Adipocyte (in vitro differentiated cells): ENCODE measurements at regions not wholly inside any gene's neighbourhood (a gene's known extent, or its start where the extent isn't known, plus 50 kb on each side); places are given as distances from the start of the nearest gene placed in this dataset.
A peak's percentile ranks its signal among the peaks of the same experiment; 100 is the strongest.

Source experiments
- DNase-seq: peaks from one replicate; pipeline ENCODE4 v3.0.0-alpha.2; 2015; ENCODE audit warnings: low read depth
- H3K27me3 ChIP-seq: replicated peaks from 2 replicates; pipeline ENCODE4 v1.7.0; 2013; ENCODE audit warnings: mild to moderate bottlenecking, low read length, moderate library complexity; ENCODE audit not compliant: control insufficient read depth, insufficient read depth
- H3K36me3 ChIP-seq: 2 replicates; pipeline ENCODE4 v1.7.0; 2013; ENCODE audit warnings: low read length, mild to moderate bottlenecking, moderate library complexity; ENCODE audit not compliant: control insufficient read depth, insufficient read depth, severe bottlenecking
- H3K4me1 ChIP-seq: 2 replicates; pipeline ENCODE4 v1.7.0; 2013; ENCODE audit warnings: mild to moderate bottlenecking, low read length, moderate library complexity; ENCODE audit not compliant: control insufficient read depth, insufficient read depth
- H3K4me3 ChIP-seq: 2 replicates; pipeline ENCODE4 v1.7.0; 2013; ENCODE audit warnings: mild to moderate bottlenecking, low read length, moderate library complexity
- H3K9ac ChIP-seq: 2 replicates; pipeline ENCODE4 v1.7.0; 2013; ENCODE audit warnings: mild to moderate bottlenecking, low read length, moderate library complexity
- H3K9me3 ChIP-seq: 2 replicates; pipeline ENCODE4 v1.7.0; 2013; ENCODE audit warnings: mild to moderate bottlenecking, low read length, moderate library complexity; ENCODE audit not compliant: control insufficient read depth

DNA sequence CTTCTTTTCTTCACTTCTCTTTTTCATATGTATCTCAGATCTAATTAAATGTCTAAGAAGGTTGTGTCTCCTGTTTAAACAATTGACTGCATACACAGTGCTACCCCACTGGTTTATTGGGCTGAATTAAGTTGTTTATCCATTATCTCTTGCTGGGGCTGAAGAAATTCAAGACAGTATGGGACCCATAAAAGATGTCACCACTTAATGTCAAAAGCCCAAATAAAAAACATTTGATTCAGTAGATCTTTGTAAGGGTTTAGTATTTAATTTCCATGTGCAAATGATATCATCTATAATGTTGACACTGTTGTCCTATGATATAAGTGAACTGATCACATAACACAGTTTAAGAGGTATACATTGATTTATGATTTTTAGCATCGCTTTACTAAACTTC, 1431.9 kb upstream of the PCDH20 start:
- Histone ChIP-seq H3K4me1 (no peaks in the 10 kb centered on the region), H3K9ac (no peak overlapping the region), H3K9me3 (no peaks in the 10 kb centered on the region), H3K4me3 (no peak overlapping the region), H3K36me3 (no peaks in the 10 kb centered on the region), H3K27me3 (no peaks in the 10 kb centered on the region)
- DNase-seq = no peak

DNA sequence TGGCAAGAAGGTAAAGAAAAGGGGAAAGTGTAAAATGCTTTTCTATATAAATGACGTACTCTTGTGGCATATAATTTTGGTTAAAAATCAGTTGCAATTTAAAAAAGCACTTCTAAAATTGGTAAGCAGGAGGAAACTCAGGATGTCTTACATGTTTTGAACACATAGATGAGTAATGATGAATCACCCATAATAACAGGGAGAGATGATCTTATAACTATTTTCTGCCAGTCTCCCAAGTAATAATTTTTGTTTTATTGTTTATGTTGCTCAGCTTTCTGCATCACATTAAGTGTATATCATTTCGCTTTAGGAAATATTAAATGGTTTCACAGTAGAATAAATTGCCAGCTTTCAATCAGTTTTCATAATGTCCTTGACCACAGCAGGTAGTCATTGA, 1430.7 kb upstream of the PCDH20 start:
- Histone ChIP-seq H3K4me3 (no peak overlapping the region), H3K4me1 (no peaks in the 10 kb centered on the region), H3K9me3 (no peaks in the 10 kb centered on the region), H3K9ac (no peak overlapping the region), H3K27me3 (no peaks in the 10 kb centered on the region), H3K36me3 (no peaks in the 10 kb centered on the region)
- peak; percentile 14 for DNase-seq

DNA sequence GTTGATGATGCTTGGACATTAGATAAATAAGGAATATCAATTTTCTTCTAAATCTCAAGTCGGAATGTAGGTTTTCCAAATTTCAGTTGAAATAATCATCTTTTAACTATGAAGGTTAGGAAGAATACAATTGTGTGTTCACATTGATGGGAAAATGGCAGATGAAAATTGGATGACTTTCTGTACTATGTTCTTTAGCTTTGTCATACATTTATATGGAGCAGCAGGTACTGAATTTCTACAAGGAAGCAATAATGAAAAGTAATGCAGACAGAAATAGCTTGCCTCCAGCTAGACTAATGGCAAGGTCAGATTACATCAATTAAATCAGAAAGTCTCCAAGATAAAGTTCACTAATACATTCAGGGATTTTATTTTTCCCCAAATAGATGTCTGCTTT, 1423.7 kb upstream of the PCDH20 start:
- Histone ChIP-seq H3K9ac (no peak overlapping the region), H3K4me1 (no peaks in the 10 kb centered on the region), H3K36me3 (no peaks in the 10 kb centered on the region), H3K9me3 (no peaks in the 10 kb centered on the region), H3K4me3 (no peak overlapping the region), H3K27me3 (no peaks in the 10 kb centered on the region)
- DNase-seq = no peak

DNA sequence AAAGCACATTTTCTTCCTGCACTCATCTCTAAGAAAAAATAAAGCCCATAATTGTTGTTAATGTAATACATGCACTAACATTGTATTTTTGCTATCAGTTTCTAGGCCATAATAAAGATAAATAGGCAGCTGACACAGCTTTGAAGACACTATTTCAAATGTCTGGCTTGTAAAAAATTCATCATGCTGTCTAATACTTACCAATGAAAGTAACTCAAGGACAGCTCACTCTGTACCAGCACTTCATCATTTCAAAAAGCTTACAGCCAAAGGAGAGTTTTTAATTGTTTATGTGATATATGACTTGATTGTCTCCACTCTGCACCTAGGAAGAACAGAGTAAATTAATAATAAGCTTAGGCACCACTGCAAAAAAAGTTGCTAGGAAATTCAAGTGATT, 1423.3 kb upstream of the PCDH20 start:
- H3K9me3 ChIP-seq = no peaks in the 10 kb centered on the region
- H3K4me1 ChIP-seq = no peaks in the 10 kb centered on the region
- H3K4me3 ChIP-seq = no peak overlapping the region
- H3K9ac ChIP-seq = no peak overlapping the region
- no peak for DNase-seq
- H3K36me3 ChIP-seq = no peaks in the 10 kb centered on the region
- H3K27me3 ChIP-seq = no peaks in the 10 kb centered on the region

DNA sequence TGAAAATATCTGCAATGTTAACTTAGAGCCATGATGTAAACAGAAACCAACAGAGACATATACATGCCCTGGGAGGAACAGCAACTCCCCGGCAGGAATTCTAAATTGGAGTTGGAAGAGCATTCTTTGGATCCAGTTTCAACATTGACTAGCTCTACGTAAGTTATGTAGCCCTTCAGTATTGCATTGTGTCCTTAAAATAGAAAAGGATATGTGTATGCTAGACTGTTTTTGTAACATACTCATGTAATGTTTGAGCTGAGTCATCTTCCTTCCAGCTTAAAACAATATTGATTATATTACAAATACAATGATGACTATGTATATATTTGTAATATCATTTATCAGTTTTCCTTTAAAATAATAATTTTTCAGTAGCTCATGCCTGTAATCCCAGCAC, 1422.2 kb upstream of the PCDH20 start:
- Histone ChIP-seq H3K4me3 (no peak overlapping the region), H3K4me1 (no peaks in the 10 kb centered on the region), H3K27me3 (no peaks in the 10 kb centered on the region), H3K9ac (no peak overlapping the region), H3K9me3 (no peaks in the 10 kb centered on the region), H3K36me3 (no peaks in the 10 kb centered on the region)
- DNase-seq = peak; percentile 74

DNA sequence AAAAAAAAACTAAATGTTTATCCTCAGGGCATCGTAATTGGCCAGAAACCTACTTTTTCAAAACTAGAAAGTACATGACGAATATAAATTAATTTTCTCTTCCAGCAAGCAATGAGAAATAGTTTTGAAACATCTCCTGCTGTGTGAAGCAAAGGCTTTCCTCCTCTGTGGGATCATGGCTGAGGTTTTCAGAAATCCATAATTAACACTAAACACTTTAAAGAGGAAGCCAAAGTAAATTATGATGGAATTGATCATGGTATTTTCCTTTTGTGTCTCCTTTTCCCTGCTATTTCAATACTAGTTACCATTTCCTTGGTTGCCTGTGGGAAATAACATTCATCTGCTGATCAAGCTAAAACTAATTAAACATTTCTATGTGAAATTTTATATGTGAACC, 1413.8 kb upstream of the PCDH20 start:
- no peak for DNase-seq
- H3K36me3 ChIP-seq = no peaks in the 10 kb centered on the region
- H3K9ac ChIP-seq = no peak overlapping the region

DNA sequence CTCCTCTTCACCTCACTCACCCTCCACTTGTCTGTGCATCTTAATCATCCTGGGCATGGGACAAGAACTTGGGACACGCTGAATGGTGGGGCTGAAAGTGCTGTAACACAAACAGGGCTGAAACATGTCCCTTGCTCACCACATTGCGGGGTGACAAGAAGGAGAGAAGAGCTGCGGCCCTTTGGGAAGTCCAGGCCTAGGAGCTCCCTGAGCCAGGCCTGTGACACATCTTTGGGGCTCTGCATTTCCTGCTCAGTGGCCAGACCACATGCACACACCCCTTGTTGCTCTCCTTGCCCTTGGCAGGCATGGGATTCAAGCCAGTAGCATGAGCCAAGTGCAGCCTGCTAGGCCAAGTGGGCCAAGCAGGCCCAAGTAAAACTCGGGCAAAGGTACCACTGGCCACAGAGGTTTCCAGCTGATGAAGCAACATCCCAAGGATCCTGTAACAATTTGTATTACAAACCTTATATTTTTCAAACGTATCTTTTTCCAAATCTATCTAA, 1384.3 kb upstream of the PCDH20 start:
- DNase-seq = no peak
- no peaks in the 10 kb centered on the region for H3K9me3 ChIP-seq
- no peaks in the 10 kb centered on the region for H3K27me3 ChIP-seq
- H3K4me1 ChIP-seq = peaks cover 12% of the 10 kb centered on the region
- H3K9ac ChIP-seq = peak overlapping the region; percentile 53
- no peaks in the 10 kb centered on the region for H3K36me3 ChIP-seq
- no peak overlapping the region for H3K4me3 ChIP-seq

More for the DNA sequence above, 1413.8 kb upstream of the PCDH20 start:
- Histone ChIP-seq H3K9me3 (no peaks in the 10 kb centered on the region), H3K4me1 (no peaks in the 10 kb centered on the region), H3K4me3 (no peak overlapping the region), H3K27me3 (no peaks in the 10 kb centered on the region)

DNA sequence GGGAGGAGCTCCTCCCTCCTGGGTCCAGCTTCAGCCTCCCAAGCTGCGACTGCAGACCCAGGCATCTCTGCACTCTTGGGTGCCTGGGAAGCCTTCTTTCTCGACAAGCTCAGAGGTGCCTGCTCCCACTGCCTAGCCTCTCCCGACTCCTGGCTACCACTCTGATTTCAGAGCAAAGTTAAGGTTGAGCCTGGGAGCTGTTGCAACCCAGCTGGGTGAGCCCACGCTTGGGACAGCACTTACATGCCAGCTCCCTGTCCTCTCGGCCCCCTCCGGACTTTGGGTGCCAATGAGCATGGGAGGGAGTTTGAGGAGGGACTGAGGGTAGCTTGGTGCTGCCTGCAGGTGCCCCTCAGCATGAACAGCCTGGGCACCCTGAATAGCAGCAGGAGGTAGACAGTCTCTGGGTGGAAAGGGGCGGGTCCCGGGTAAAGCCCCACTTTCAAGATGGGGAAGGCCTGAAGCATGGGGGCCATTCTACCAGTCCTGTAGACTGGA, 1383.4 kb upstream of the PCDH20 start:
- Histone ChIP-seq H3K9me3 (no peaks in the 10 kb centered on the region), H3K27me3 (no peaks in the 10 kb centered on the region), H3K4me1 (peaks cover 12% of the 10 kb centered on the region), H3K4me3 (no peak overlapping the region), H3K36me3 (no peaks in the 10 kb centered on the region), H3K9ac (no peak overlapping the region)
- no peak for DNase-seq

DNA sequence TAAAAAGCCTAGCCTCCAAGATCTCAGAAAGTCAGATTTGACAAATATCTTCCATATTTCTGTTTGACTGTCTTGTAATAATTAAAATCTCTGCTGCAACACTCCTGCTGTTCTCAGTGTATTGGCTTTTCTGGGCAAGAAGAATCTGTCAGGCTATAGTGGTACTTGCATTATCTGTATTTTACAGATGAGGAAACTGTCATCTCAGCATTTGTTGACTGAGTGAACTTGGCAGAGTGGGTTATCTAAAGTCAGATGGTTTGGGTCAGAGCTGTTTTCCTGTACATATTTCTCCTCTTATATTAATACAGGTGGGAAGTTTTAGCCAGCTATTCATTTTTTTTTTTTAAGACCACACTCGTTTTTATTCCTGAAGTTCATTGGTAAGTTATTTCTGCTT, 1378.2 kb upstream of the PCDH20 start:
- DNase-seq = no peak
- Histone ChIP-seq H3K9ac (no peak overlapping the region), H3K27me3 (no peaks in the 10 kb centered on the region), H3K36me3 (no peaks in the 10 kb centered on the region), H3K4me3 (no peak overlapping the region), H3K4me1 (peaks cover 6% of the 10 kb centered on the region), H3K9me3 (no peaks in the 10 kb centered on the region)

DNA sequence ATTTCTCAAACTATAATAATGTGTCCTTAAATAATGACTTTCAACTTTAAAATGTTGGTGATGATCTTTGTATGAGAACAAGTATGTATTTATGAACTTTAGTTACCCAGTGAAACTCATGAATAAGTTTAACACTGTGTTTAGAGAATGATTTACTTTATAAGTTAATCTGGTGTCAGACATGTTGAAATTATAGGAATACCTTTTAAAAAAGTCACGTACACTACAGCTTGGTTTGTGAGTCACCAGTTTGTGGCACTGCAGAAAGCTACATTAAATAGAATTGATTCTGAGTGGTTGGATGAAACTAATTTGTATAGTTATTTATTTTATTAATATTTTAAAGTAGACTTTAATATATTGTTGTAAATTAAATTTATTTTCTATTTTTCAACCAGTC, 1366.2 kb upstream of the PCDH20 start:
- H3K9ac ChIP-seq = no peak overlapping the region
- no peak for DNase-seq

DNA sequence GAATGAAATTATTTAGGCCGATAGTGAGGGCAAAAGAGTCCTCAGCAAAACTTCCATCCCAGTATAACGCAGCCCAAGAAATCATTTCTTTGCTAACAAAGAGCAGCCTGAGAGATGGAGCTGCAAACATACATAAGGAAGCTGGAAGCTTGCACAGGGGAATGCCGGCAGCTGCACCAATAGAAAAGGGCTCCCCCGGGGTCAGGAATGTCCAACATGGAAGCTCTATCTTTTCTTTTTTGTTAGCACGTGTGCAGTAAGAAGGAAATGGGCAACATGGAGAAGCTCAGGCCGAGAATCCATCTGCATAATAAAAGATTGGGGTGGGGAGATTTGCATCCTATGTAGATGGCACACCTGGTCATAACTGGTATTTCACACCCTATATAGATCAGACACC, 1363.5 kb upstream of the PCDH20 start:
- H3K9ac ChIP-seq = no peak overlapping the region
- H3K4me3 ChIP-seq = no peak overlapping the region
- H3K9me3 ChIP-seq = no peaks in the 10 kb centered on the region
- H3K27me3 ChIP-seq = no peaks in the 10 kb centered on the region
- no peaks in the 10 kb centered on the region for H3K36me3 ChIP-seq
- DNase-seq = no peak
- H3K4me1 ChIP-seq = no peaks in the 10 kb centered on the region

More for the DNA sequence above, 1366.2 kb upstream of the PCDH20 start:
- Histone ChIP-seq H3K4me3 (no peak overlapping the region), H3K9me3 (no peaks in the 10 kb centered on the region), H3K27me3 (no peaks in the 10 kb centered on the region), H3K36me3 (no peaks in the 10 kb centered on the region), H3K4me1 (no peaks in the 10 kb centered on the region)

DNA sequence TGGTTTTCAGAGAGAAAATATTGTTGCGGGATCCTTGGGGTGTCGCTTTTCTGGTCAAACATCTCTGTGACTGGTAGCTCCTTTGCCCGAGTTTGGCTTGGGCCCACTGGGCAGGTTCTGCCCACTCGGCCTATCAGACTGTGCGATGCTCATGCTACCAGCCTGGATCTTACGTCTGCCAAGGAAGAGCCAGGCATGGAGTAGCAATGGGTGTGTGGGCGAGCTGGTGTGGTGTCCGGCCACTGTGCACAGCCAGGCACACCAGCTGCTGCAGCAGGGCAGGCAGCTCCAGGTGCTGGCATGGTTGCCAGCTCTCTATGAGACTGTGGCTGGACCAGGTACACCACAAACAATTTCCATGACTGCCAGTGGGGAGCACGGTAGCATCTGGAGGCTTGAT, 1351.8 kb upstream of the PCDH20 start:
- Histone ChIP-seq H3K4me3 (no peak overlapping the region), H3K4me1 (no peaks in the 10 kb centered on the region), H3K9ac (no peak overlapping the region), H3K9me3 (no peaks in the 10 kb centered on the region), H3K27me3 (no peaks in the 10 kb centered on the region), H3K36me3 (no peaks in the 10 kb centered on the region)
- DNase-seq = no peak
